Ishikawa (cell line): ENCODE measurements at regions not wholly inside any gene's neighbourhood (a gene's known extent, or its start where the extent isn't known, plus 50 kb on each side); places are given as distances from the start of the nearest gene placed in this dataset.

Experiments
- CEBPB ChIP-seq: IDR thresholded peaks from 2 replicates; pipeline ENCODE4 v1.6.1; 2012
- CREB1 ChIP-seq: IDR thresholded peaks from 2 replicates; pipeline ENCODE4 v1.6.1; 2012; ENCODE audit warnings: low read depth
- EGR1 ChIP-seq: IDR thresholded peaks from 2 replicates; pipeline ENCODE4 v1.6.1; 2012
- EP300 ChIP-seq: IDR thresholded peaks from 2 replicates; pipeline ENCODE4 v1.6.1; 2012; ENCODE audit warnings: borderline replicate concordance
- FOXM1 ChIP-seq: IDR thresholded peaks from 2 replicates; pipeline ENCODE4 v1.6.1; 2012; ENCODE audit warnings: low read depth, borderline replicate concordance
- NFIC ChIP-seq: IDR thresholded peaks from 2 replicates; pipeline ENCODE4 v1.6.1; 2012
- RAD21 ChIP-seq: IDR thresholded peaks from 2 replicates; pipeline ENCODE4 v1.6.1; 2012; ENCODE audit warnings: low read depth
- TAF1 ChIP-seq: IDR thresholded peaks from 2 replicates; pipeline ENCODE4 v1.6.1; 2012; ENCODE audit warnings: low read depth, mild to moderate bottlenecking
- TCF12 ChIP-seq: IDR thresholded peaks from 2 replicates; pipeline ENCODE4 v1.6.1; 2012; ENCODE audit warnings: low read depth
- TEAD4 ChIP-seq: IDR thresholded peaks from 2 replicates; pipeline ENCODE4 v1.6.1; 2012
- YY1 ChIP-seq: IDR thresholded peaks from 2 replicates; pipeline ENCODE4 v1.6.1; 2012; ENCODE audit warnings: low read depth
- ZBTB7A ChIP-seq: IDR thresholded peaks from 2 replicates; pipeline ENCODE4 v1.6.1; 2012; ENCODE audit warnings: low read depth
- TF ChIP-seq, protein P1 (sequence below): IDR thresholded peaks from 2 replicates; pipeline ENCODE4 v1.6.1; 2012; ENCODE audit warnings: low read depth, mild to moderate bottlenecking
- TF ChIP-seq, protein P2 (sequence below): IDR thresholded peaks from 2 replicates; pipeline ENCODE4 v1.6.1; 2012
- TF ChIP-seq, protein P3 (sequence below): IDR thresholded peaks from 2 replicates; pipeline ENCODE4 v1.6.1; 2012

DNA sequence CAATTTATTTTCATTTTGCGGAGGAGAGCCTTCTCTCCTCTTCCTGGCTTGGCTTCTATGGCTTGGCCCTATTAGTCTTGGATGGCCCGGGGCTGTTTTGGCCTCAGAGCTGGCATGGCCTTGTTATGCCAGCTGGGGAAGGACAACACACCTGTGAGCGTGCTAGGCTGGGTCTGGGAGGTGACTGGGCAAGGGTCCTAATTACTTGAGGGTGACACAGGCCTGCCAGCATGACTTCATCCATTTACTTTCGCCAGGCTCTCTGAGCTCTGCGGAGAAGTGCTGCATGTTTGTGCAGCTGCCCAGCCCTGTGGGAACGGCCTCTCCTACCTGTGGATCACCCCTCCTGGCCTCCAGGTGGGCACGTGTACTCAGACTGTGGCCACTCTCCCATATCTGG lies 153.6 kb downstream of the SNX19 start:
- TF ChIP-seq TEAD4 (no peak), CREB1 (no peak), TAF1 (no peak), EP300 (no peak), TCF12 (no peak), CEBPB (no peak), FOXM1 (no peak), EGR1 (no peak), RAD21 (no peak)
- TF ChIP-seq, protein P1, sequence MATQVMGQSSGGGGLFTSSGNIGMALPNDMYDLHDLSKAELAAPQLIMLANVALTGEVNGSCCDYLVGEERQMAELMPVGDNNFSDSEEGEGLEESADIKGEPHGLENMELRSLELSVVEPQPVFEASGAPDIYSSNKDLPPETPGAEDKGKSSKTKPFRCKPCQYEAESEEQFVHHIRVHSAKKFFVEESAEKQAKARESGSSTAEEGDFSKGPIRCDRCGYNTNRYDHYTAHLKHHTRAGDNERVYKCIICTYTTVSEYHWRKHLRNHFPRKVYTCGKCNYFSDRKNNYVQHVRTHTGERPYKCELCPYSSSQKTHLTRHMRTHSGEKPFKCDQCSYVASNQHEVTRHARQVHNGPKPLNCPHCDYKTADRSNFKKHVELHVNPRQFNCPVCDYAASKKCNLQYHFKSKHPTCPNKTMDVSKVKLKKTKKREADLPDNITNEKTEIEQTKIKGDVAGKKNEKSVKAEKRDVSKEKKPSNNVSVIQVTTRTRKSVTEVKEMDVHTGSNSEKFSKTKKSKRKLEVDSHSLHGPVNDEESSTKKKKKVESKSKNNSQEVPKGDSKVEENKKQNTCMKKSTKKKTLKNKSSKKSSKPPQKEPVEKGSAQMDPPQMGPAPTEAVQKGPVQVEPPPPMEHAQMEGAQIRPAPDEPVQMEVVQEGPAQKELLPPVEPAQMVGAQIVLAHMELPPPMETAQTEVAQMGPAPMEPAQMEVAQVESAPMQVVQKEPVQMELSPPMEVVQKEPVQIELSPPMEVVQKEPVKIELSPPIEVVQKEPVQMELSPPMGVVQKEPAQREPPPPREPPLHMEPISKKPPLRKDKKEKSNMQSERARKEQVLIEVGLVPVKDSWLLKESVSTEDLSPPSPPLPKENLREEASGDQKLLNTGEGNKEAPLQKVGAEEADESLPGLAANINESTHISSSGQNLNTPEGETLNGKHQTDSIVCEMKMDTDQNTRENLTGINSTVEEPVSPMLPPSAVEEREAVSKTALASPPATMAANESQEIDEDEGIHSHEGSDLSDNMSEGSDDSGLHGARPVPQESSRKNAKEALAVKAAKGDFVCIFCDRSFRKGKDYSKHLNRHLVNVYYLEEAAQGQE = no peak
- TF ChIP-seq, protein P2, sequence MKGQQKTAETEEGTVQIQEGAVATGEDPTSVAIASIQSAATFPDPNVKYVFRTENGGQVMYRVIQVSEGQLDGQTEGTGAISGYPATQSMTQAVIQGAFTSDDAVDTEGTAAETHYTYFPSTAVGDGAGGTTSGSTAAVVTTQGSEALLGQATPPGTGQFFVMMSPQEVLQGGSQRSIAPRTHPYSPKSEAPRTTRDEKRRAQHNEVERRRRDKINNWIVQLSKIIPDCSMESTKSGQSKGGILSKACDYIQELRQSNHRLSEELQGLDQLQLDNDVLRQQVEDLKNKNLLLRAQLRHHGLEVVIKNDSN = no peak
- TF ChIP-seq, protein P3, sequence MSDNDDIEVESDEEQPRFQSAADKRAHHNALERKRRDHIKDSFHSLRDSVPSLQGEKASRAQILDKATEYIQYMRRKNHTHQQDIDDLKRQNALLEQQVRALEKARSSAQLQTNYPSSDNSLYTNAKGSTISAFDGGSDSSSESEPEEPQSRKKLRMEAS = no peak

DNA sequence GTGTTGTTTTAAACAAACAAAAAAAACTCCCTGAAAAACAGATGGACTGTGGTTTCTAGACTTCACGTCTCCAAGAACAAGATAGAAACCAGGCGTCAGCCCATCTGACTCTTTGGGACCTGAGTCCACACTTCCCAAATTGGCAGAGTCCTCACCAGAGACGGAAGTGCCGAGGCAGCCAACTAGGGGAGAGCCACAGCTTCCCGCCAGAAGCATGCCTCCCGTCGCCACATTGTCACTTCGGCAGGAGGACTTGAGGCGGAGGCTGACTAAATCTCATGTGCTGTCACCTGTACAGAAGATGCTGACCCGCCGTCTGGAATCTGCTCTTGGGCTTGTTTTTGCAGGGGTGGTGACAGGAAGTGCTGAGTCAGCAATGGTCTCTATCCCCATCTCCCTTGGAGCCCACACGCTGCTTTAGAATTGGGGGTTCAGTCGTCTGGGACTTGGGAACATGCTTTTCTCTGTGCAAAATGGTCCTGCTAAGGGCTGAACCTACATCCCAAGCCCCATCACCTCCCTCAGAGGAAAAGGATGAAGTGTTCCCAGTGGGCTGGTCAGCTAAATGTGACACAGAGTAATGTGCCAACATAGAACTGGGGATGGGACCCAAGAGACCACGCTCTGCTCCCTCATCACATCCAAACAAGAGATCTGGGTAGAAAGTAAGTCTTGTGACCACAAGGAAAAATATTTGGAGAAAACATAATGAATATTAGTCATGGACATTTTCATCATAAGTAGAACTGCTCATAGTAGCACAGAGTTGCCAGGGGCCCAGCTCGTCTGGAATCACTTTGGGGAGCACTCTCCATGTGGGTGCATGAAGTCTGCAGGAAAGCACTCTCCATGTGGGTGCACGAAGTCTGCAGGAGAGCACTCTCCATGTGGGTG lies 152.9 kb downstream of the SNX19 start:
- no peak for TF ChIP-seq YY1
- no peak for TF ChIP-seq CEBPB
- TF ChIP-seq, protein P1 = no peak
- TF ChIP-seq, protein P3 = no peak
- no peak for TF ChIP-seq ZBTB7A
- no peak for TF ChIP-seq FOXM1
- TF ChIP-seq TCF12 = no peak

DNA sequence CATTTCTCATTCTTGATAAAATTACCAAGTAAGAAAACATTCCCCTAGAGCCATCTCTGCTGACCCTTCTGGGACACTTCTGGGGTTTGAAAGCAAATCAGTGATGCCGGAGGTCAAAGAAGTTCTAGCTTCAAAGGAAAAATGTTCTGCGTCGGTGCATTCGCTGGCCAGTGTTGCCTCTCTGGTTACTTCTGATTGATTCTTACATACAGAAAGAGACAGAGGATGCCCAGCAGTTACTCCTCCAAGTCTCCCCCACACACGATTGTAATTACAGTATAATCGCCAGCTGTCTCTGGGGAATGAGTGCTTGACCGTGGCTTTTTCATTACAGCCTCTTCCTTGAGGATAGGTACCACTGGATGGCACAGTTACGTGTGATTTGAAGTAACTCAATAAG lies 150.9 kb downstream of the SNX19 start:
- TF ChIP-seq CREB1 = no peak
- no peak for TF ChIP-seq TEAD4
- no peak for TF ChIP-seq YY1
- no peak for TF ChIP-seq NFIC
- TF ChIP-seq ZBTB7A = no peak
- TF ChIP-seq CEBPB = no peak
- TF ChIP-seq, protein P3 = no peak
- TF ChIP-seq, protein P1 = no peak
- TF ChIP-seq EP300 = no peak
- no peak for TF ChIP-seq RAD21
- TF ChIP-seq FOXM1 = no peak
- no peak for TF ChIP-seq TAF1
- TF ChIP-seq TCF12 = no peak
- no peak for TF ChIP-seq EGR1
- TF ChIP-seq, protein P2 = no peak

DNA sequence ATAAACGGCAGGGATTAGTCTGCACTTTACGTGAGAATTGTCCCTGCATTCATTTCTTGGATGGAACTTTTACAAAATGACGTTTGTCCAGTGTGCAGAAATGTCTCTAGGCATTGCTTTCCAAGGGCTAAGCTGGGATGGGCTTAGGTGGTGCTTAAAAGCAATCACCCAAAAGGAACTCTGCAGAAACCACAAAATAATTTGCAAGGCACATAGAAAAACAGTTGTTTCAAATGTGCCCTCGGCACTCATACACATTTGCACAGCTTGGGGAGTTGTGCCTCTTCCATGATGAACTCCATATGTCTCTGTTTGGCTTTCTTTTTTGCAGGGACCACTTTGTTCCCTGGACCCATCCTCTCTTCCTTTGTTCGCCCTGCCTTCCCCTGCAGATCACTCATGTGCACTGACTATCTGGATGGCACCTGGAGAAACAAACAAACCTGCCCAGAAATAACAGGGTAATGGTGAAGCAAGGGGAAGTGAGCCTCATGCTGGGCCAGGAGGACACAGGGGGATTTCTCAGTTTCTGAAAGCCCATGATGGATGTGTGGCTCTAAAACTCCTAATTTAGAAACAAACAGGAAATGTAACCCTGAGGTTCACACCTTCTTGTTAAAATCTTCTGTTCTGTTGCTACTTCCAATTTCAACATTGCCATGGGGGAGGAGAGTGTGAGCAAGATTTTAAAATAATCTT lies 150.2 kb downstream of the SNX19 start:
- TF ChIP-seq NFIC (no peak), YY1 (no peak), TCF12 (no peak), CEBPB (no peak), FOXM1 (no peak), TAF1 (no peak)
- TF ChIP-seq, protein P2 = no peak
